Vagina (tissue), 2 donors: ENCODE measurements at regions not wholly inside any gene's neighbourhood (a gene's known extent, or its start where the extent isn't known, plus 50 kb on each side); places are given as distances from the start of the nearest gene placed in this dataset.

Experiments
- DNase-seq, 2 donors: peaks; one replicate each; pipeline ENCODE4 v3.0.0-alpha.2; 2017; ENCODE audit errors: extremely low spot score in 2 of 2
- H3K27ac ChIP-seq: fragments of 200-600 bp; sonication (generic); one replicate; pipeline ENCODE4 v1.5.1; 2019
- H3K27me3 ChIP-seq: fragments of 200-600 bp; sonication (generic); one replicate; pipeline ENCODE4 v1.5.1; 2019
- H3K36me3 ChIP-seq, 2 donors: fragments of 200-600 bp; sonication (generic); one replicate each; pipeline ENCODE4 v1.5.1; 2017 to 2019
- H3K4me1 ChIP-seq: fragments of 200-600 bp; sonication (generic); one replicate; pipeline ENCODE4 v1.5.1; 2019
- H3K4me3 ChIP-seq, 2 donors: fragments of 200-600 bp; sonication (generic); 1 replicate in 1 of 2; 2 replicates in 1 of 2; pipeline ENCODE4 v1.5.1; 2016 to 2019
- H3K9me3 ChIP-seq: fragments of 200-600 bp; sonication (generic); one replicate; pipeline ENCODE4 v1.5.1; 2019
- POLR2A ChIP-seq, 2 donors: fragments of 450-650 bp; IDR thresholded peaks; one replicate each; pipeline ENCODE4 v1.6.1; 2017; ENCODE audit warnings: antibody characterized with exemption in 2 of 2, mild to moderate bottlenecking in 2 of 2, moderate library complexity in 2 of 2
- POLR2AphosphoS5 ChIP-seq, 2 donors: sonication (generic); formaldehyde crosslinking; IDR thresholded peaks; one replicate each; pipeline ENCODE4 v1.9.0; 2017; ENCODE audit warnings: antibody characterized with exemption in 2 of 2, mild to moderate bottlenecking in 2 of 2, low read depth in 1 of 2; ENCODE audit not compliant: insufficient read depth in 1 of 2
- intact Hi-C: fragments of 100-400 bp; cut with DNase I; formaldehyde crosslinking; loops from one replicate; pipeline ENCODE4 v1.15.1; 2023
- TF ChIP-seq, protein P1 (sequence below), 3 experiments: fragments of 450-650 bp in 2 of 3; fragments of 200-600 bp in 1 of 3; sonication (generic) in 1 of 3; IDR thresholded peaks; one replicate each; pipeline ENCODE4 v1.5.1; 2017 to 2019; ENCODE audit warnings: antibody characterized with exemption in 3 of 3, mild to moderate bottlenecking in 2 of 3, moderate library complexity in 2 of 3

DNA sequence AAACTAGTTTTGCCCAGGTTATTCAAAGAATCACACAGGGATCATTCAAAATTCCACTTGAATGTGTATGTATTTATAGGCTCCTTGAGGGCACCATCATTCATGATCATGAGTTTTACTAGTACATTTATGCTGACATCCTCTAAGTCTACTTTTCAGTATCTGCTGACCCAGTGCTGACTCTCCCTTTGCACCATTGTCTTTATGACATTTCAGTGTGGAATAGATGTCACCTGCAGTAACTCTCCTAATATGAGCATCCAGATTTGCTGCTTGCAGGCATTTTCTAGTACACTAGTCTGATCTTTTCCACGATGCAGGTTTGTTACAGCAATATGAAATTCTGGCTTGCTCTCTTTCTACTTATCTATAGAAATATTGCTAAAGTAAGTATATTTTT, 1603.5 kb downstream of the SI start:
- no peaks in the 10 kb centered on the region for H3K9me3 ChIP-seq

GRCh38 chr3:163468531-163469335, 1609.6 kb downstream of the SI start:
- intact Hi-C loops = no loop called here

More for the DNA sequence above, 1603.5 kb downstream of the SI start:
- TF ChIP-seq POLR2AphosphoS5 (IDR thresholded peaks at IDR 0.05; ENCODE audit: insufficient read depth in 1 of 2, low read depth in 1 of 2) (no peak), POLR2A (IDR thresholded peaks at IDR 0.05) (no peak)
- TF ChIP-seq, protein P1, sequence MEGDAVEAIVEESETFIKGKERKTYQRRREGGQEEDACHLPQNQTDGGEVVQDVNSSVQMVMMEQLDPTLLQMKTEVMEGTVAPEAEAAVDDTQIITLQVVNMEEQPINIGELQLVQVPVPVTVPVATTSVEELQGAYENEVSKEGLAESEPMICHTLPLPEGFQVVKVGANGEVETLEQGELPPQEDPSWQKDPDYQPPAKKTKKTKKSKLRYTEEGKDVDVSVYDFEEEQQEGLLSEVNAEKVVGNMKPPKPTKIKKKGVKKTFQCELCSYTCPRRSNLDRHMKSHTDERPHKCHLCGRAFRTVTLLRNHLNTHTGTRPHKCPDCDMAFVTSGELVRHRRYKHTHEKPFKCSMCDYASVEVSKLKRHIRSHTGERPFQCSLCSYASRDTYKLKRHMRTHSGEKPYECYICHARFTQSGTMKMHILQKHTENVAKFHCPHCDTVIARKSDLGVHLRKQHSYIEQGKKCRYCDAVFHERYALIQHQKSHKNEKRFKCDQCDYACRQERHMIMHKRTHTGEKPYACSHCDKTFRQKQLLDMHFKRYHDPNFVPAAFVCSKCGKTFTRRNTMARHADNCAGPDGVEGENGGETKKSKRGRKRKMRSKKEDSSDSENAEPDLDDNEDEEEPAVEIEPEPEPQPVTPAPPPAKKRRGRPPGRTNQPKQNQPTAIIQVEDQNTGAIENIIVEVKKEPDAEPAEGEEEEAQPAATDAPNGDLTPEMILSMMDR (IDR thresholded peaks at IDR 0.05) = no peak
- intact Hi-C loops = no loop called here
- H3K27ac ChIP-seq = no peak overlapping the region
- DNase-seq = no peak
- H3K4me3 ChIP-seq = no peak overlapping the region
- no peaks in the 10 kb centered on the region for H3K27me3 ChIP-seq
- H3K36me3 ChIP-seq = no peaks in the 10 kb centered on the region
- H3K4me1 ChIP-seq = no peaks in the 10 kb centered on the region

GRCh38 chr3:163462446-163462845, 1615.8 kb downstream of the SI start:
- TF ChIP-seq, protein P1 (IDR thresholded peaks at IDR 0.05) = no peak
- TF ChIP-seq POLR2A (IDR thresholded peaks at IDR 0.05) (no peak), POLR2AphosphoS5 (IDR thresholded peaks at IDR 0.05; ENCODE audit: insufficient read depth in 1 of 2, low read depth in 1 of 2) (no peak)
- H3K27ac ChIP-seq = no peak overlapping the region
- H3K9me3 ChIP-seq = no peaks in the 10 kb centered on the region
- H3K4me1 ChIP-seq = no peaks in the 10 kb centered on the region
- intact Hi-C loops = no loop called here
- no peaks in the 10 kb centered on the region for H3K36me3 ChIP-seq
- no peak overlapping the region for H3K4me3 ChIP-seq
- DNase-seq = no peak
- no peaks in the 10 kb centered on the region for H3K27me3 ChIP-seq

More at GRCh38 chr3:163468531-163469335, 1609.6 kb downstream of the SI start:
- H3K27ac ChIP-seq = no peak overlapping the region
- no peaks in the 10 kb centered on the region for H3K4me1 ChIP-seq
- TF ChIP-seq, protein P1 (IDR thresholded peaks at IDR 0.05) = no peak
- TF ChIP-seq POLR2A (IDR thresholded peaks at IDR 0.05) = no peak
- no peak for TF ChIP-seq POLR2AphosphoS5 (IDR thresholded peaks at IDR 0.05; ENCODE audit: insufficient read depth in 1 of 2, low read depth in 1 of 2)
- DNase-seq = no peak
- no peaks in the 10 kb centered on the region for H3K36me3 ChIP-seq
- no peaks in the 10 kb centered on the region for H3K9me3 ChIP-seq
- H3K4me3 ChIP-seq = no peak overlapping the region
- H3K27me3 ChIP-seq = no peaks in the 10 kb centered on the region

GRCh38 chr3:163450698-163451097, 1627.6 kb downstream of the SI start:
- no peaks in the 10 kb centered on the region for H3K4me1 ChIP-seq
- no peak for DNase-seq
- H3K36me3 ChIP-seq = no peaks in the 10 kb centered on the region
- TF ChIP-seq POLR2AphosphoS5 (IDR thresholded peaks at IDR 0.05; ENCODE audit: insufficient read depth in 1 of 2, low read depth in 1 of 2) (no peak), POLR2A (IDR thresholded peaks at IDR 0.05) (no peak)
- TF ChIP-seq, protein P1 (IDR thresholded peaks at IDR 0.05) = no peak
- no peaks in the 10 kb centered on the region for H3K9me3 ChIP-seq
- H3K27me3 ChIP-seq = no peaks in the 10 kb centered on the region
- intact Hi-C loops = no loop called here
- no peak overlapping the region for H3K4me3 ChIP-seq
- H3K27ac ChIP-seq = no peak overlapping the region

DNA sequence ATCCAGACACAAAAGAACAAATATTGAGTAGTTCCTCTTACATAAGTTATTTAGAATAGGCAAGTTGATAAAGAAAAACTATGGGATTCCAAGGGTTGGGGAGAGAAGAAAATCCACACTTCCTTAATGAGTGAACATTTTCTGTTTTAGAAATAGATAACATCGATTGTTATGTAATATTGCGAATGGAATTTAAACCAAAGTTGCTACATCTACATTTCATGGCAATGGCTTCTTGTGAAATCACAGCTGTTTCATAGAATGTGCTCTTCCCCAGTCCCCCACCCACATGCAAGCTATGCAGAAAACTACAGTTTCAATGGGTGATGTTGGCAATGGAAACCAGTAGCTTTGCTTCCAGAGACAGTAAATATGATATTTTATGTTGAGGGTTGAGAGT, 1639.5 kb downstream of the SI start:
- no peak overlapping the region for H3K4me3 ChIP-seq
- no peaks in the 10 kb centered on the region for H3K36me3 ChIP-seq
- TF ChIP-seq, protein P1 (IDR thresholded peaks at IDR 0.05) = no peak
- TF ChIP-seq POLR2AphosphoS5 (IDR thresholded peaks at IDR 0.05; ENCODE audit: insufficient read depth in 1 of 2, low read depth in 1 of 2) (no peak), POLR2A (IDR thresholded peaks at IDR 0.05) (no peak)
- intact Hi-C loops = no loop called here
- H3K27me3 ChIP-seq = no peaks in the 10 kb centered on the region
- no peaks in the 10 kb centered on the region for H3K9me3 ChIP-seq
- DNase-seq = no peak
- H3K4me1 ChIP-seq = no peaks in the 10 kb centered on the region
- no peak overlapping the region for H3K27ac ChIP-seq
